IMR-90 (cell line): ENCODE measurements at regions not wholly inside any gene's neighbourhood (a gene's known extent, or its start where the extent isn't known, plus 50 kb on each side); places are given as distances from the start of the nearest gene placed in this dataset.

ENCODE experiments used
- ATAC-seq: fragments of 200-7000 bp; cut with Tn5 transposase; 2 replicates; pipeline ENCODE4 v1.9.1; 2020; ENCODE audit warnings: low read depth, mild to moderate bottlenecking, moderate library complexity
- BruUV-seq: library from RNA; stranded (reverse); fragments of 400-500 nt; replicated peaks from 2 replicates; lab custom pipeline; 2021; lab: Mats Ljungman, UMichigan
- CTCF ChIA-PET: fragments of 300-600 bp; formaldehyde crosslinking; extraction: SDS; loops from one replicate; lab custom pipeline; 2021; ENCODE audit warnings: antibody characterized with exemption; lab: Yijun Ruan, JAX
- POLR2A ChIA-PET: fragments of 300-600 bp; sonication (Branson Sonifier 250); formaldehyde crosslinking; loops from one replicate; lab custom pipeline; 2022; ENCODE audit warnings: antibody characterized with exemption; ENCODE audit not compliant: unreplicated experiment; lab: Charles Lee
- DNase-seq: peaks from one replicate; pipeline ENCODE4 v3.0.0; 2013
- H2AFZ ChIP-seq: replicated peaks from 2 replicates; pipeline ENCODE3; 2013; ENCODE audit warnings: low read length, mild to moderate bottlenecking; ENCODE audit not compliant: poor library complexity
- H2AK5ac ChIP-seq: 2 replicates; pipeline ENCODE4 v1.6.1; 2013; ENCODE audit warnings: low read depth, low read length, inconsistent platforms
- H2AK9ac ChIP-seq: replicated peaks from 2 replicates; pipeline ENCODE3; 2013; ENCODE audit warnings: mild to moderate bottlenecking, low read depth, low read length, moderate library complexity; ENCODE audit not compliant: poor library complexity
- H2BK120ac ChIP-seq: 2 replicates; pipeline ENCODE4 v1.6.1; 2013; ENCODE audit warnings: low read depth, low read length, inconsistent platforms
- H2BK15ac ChIP-seq: 3 replicates; pipeline ENCODE4 v1.6.1; 2013; ENCODE audit warnings: low read depth, low read length, inconsistent platforms
- H2BK20ac ChIP-seq: 2 replicates; pipeline ENCODE4 v1.6.1; 2013; ENCODE audit warnings: low read depth, mild to moderate bottlenecking, inconsistent platforms, low read length, moderate library complexity
- H2BK5ac ChIP-seq: 2 replicates; pipeline ENCODE4 v1.6.1; 2013; ENCODE audit warnings: mild to moderate bottlenecking, low read depth, low read length, inconsistent platforms; ENCODE audit not compliant: poor library complexity, severe bottlenecking
- H3K14ac ChIP-seq: replicated peaks from 2 replicates; pipeline ENCODE4 v1.6.1; 2013; ENCODE audit warnings: low read depth, low read length, inconsistent platforms
- H3K18ac ChIP-seq: 2 replicates; pipeline ENCODE4 v1.6.1; 2013; ENCODE audit warnings: low read depth, low read length, control low read depth
- H3K23ac ChIP-seq: 2 replicates; pipeline ENCODE4 v1.6.1; 2013; ENCODE audit warnings: low read depth, low read length, inconsistent platforms
- H3K27ac ChIP-seq: 2 replicates; pipeline ENCODE4 v1.5.1; 2013; ENCODE audit warnings: mild to moderate bottlenecking, control low read depth, low read length; ENCODE audit not compliant: insufficient read depth
- H3K27me3 ChIP-seq: 2 replicates; pipeline ENCODE4 v1.6.1; 2013; ENCODE audit warnings: low read length; ENCODE audit not compliant: control insufficient read depth, insufficient read depth
- H3K36me3 ChIP-seq: 2 replicates; pipeline ENCODE4 v1.6.1; 2013; ENCODE audit warnings: low read length, mixed read lengths; ENCODE audit not compliant: control insufficient read depth, insufficient read depth
- H3K4ac ChIP-seq: 2 replicates; pipeline ENCODE4 v1.6.1; 2013; ENCODE audit warnings: low read depth, low read length, inconsistent platforms
- H3K4me1 ChIP-seq: 2 replicates; pipeline ENCODE4 v1.6.1; 2013; ENCODE audit warnings: low read length, mixed read lengths; ENCODE audit not compliant: control insufficient read depth, insufficient read depth
- H3K4me2 ChIP-seq: 2 replicates; pipeline ENCODE4 v1.6.1; 2013; ENCODE audit warnings: low read depth, mild to moderate bottlenecking, control low read depth, low read length, moderate library complexity
- H3K4me3 ChIP-seq: 2 replicates; pipeline ENCODE4 v1.5.1; 2013; ENCODE audit warnings: low read depth, mild to moderate bottlenecking, control low read depth, low read length, moderate library complexity; ENCODE audit not compliant: insufficient read depth
- H3K56ac ChIP-seq: 2 replicates; pipeline ENCODE4 v1.6.1; 2013; ENCODE audit warnings: low read length, inconsistent platforms; ENCODE audit not compliant: insufficient read depth; ENCODE audit errors: extremely low read depth
- H3K79me1 ChIP-seq, 2 experiments: 2 replicates each; pipeline ENCODE4 v1.6.1; 2013; ENCODE audit warnings: low read length in 2 of 2, inconsistent platforms in 1 of 2, low read depth in 1 of 2
- H3K9ac ChIP-seq: 2 replicates; pipeline ENCODE4 v1.6.1; 2013; ENCODE audit warnings: low read depth, low read length, control low read depth
- H3K9me1 ChIP-seq: 2 replicates; pipeline ENCODE4 v1.6.1; 2013; ENCODE audit warnings: low read length, inconsistent platforms; ENCODE audit not compliant: insufficient read depth
- H3K9me3 ChIP-seq: 2 replicates; pipeline ENCODE4 v1.6.1; 2013; ENCODE audit warnings: low read length; ENCODE audit not compliant: control insufficient read depth, insufficient read depth
- H4K20me1 ChIP-seq: 2 replicates; pipeline ENCODE4 v1.6.1; 2013; ENCODE audit warnings: low read length, inconsistent platforms; ENCODE audit not compliant: insufficient read depth
- H4K5ac ChIP-seq: 2 replicates; pipeline ENCODE4 v1.6.1; 2013; ENCODE audit warnings: mild to moderate bottlenecking, low read depth, low read length, control low read depth
- H4K8ac ChIP-seq, 2 experiments: 2 replicates each; pipeline ENCODE4 v1.6.1; 2013; ENCODE audit warnings: low read depth in 2 of 2, low read length in 2 of 2, control low read depth in 1 of 2, inconsistent platforms in 1 of 2
- H4K91ac ChIP-seq: 2 replicates; pipeline ENCODE4 v1.6.1; 2013; ENCODE audit warnings: low read depth, low read length, inconsistent platforms; ENCODE audit not compliant: insufficient read depth
- SMC3 ChIP-seq: fragments of 150-350 bp; IDR thresholded peaks from 2 replicates; pipeline ENCODE4 v1.6.1; 2016; ENCODE audit warnings: low read depth, mild to moderate bottlenecking, antibody characterized with exemption, low read length, moderate library complexity
- dilution Hi-C: fragments of 300-500 bp; cut with HindIII; formaldehyde crosslinking; loops from one replicate; pipeline ENCODE4 v1.14.3; 2018; ENCODE audit warnings: low sequenced_read_pairs; ENCODE audit not compliant: unreplicated experiment
- in situ Hi-C: fragments of 300-500 bp; cut with MboI; formaldehyde crosslinking; loops from 3 replicates; pipeline ENCODE4 v1.14.3; 2019; ENCODE audit warnings: low sequenced_read_pairs, inconsistent platforms, mixed read lengths
- intact Hi-C: fragments of 100-400 bp; cut with micrococcal nuclease; formaldehyde crosslinking; loops from 2 replicates; pipeline ENCODE4 v1.10.0; 2022

DNA sequence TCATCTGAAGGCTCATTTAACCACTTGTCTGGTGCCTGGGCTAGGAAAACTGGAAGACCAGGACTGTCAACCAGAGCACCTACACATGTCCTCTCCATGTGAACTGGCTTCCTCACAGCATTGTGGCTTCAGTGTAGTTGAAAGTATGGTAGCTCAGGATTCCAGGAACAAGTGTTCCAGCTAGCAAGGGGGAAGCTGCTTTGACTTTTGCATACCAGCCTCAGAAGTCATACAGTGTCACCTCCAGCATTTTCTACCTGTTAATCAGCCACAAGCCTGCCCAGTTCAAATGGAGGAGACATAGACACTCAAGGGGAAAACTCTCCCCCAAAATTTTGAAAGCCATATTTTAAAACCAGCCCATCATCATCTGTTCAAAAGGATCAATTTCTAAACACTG is 212.8 kb upstream of the CAND1 start:
- Histone ChIP-seq H3K36me3 (no peaks in the 10 kb centered on the region), H2AFZ (no peak overlapping the region), H3K27ac (no peak overlapping the region), H2AK5ac (no peak overlapping the region), H3K4me2 (no peak overlapping the region), H3K18ac (no peak overlapping the region), H3K9me3 (no peaks in the 10 kb centered on the region), H2BK15ac (no peak overlapping the region), H4K91ac (no peak overlapping the region), H4K5ac (no peak overlapping the region), H3K9me1 (no peaks in the 10 kb centered on the region), H2BK120ac (no peak overlapping the region), H3K27me3 (no peaks in the 10 kb centered on the region), H3K79me1 (no peaks in the 10 kb centered on the region), H3K56ac (no peak overlapping the region), H3K4me3 (no peak overlapping the region), H3K23ac (no peak overlapping the region), H3K4me1 (no peaks in the 10 kb centered on the region), H4K8ac (no peak overlapping the region), H2BK5ac (no peak overlapping the region), H3K9ac (no peak overlapping the region), H2BK20ac (no peak overlapping the region), H2AK9ac (no peak overlapping the region), H3K14ac (no peak overlapping the region), H4K20me1 (no peaks in the 10 kb centered on the region), H3K4ac (no peak overlapping the region)
- dilution Hi-C loops = no loop called here
- ChIA-PET POLR2A (no interaction called here), CTCF (interaction anchor here (1.0 kb wide), 1 partner anchor 13 kb away, joined by 3 read pairs; no protein-coding TSS in a partner anchor)
- DNase-seq = no peak
- ATAC-seq = no peak
- in situ Hi-C loops = no loop called here
- intact Hi-C loops = no loop called here
- no peak for TF ChIP-seq SMC3
- BruUV-seq = no TSS peak
